AG08395 (cell line): ENCODE measurements at regions not wholly inside any gene's neighbourhood (a gene's known extent, or its start where the extent isn't known, plus 50 kb on each side); places are given as distances from the start of the nearest gene placed in this dataset.

ENCODE experiments used
- DNase-seq: peaks from one replicate; pipeline ENCODE4 v3.0.0; 2012; ENCODE audit warnings: mixed read lengths, low spot score

DNA sequence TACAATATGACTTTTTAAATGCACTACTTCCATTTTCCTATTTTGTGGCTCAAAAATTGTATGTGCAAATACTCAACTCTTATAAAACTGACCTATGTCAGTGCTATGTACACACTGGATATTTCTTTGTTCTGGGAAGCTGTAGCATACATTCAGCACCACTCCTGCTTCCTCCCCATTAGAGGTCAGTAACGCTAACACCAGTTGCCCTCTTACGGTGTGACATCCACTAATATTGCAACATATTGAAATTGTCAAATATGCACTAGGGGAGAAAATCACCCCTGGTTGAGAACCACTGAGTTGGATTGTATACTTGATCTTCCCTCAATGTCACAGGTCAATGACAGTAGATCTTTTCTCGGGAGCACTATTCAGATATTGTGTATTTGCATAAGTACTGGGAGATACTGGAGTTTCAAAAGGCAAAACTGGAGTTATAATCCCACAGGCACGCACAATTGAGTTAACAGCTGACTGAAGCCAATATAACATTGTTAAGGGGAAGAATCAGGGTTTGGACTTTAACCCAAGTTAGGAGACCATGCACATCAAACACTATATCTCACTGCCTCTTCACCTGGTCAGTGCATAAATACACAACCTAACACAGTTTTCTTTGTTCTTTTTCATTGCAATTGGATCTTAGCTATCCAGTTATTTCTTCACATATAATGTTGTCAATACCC is 1276.5 kb upstream of the MIR17HG start:
- no peak for DNase-seq

DNA sequence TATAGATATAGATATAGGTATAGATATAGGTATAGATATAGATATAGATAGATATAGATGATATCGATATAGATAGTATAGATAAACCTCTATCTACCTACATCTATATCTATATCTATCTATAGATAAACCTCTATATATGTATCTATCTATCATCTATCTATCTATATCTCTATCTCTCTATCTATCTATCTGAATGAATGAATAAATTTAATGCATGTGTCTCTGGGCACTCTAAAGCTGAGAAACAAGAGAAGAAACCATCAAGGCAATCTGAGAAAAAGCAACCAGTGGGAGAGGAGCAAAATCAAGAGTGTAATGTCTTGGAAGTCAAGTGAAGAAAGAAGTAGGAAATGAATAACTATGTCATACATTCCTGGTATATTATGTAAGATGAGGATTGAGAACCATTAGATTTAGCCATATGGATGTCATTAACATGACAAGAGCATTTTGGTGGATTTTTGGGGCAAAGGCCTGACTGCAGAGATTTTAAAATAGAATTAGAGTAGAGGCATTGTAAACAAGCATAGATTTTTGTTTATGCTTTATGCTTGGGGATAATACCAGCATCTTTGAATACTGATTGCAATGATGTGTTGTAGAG is 1262.7 kb upstream of the MIR17HG start:
- DNase-seq: peak; percentile 33

DNA sequence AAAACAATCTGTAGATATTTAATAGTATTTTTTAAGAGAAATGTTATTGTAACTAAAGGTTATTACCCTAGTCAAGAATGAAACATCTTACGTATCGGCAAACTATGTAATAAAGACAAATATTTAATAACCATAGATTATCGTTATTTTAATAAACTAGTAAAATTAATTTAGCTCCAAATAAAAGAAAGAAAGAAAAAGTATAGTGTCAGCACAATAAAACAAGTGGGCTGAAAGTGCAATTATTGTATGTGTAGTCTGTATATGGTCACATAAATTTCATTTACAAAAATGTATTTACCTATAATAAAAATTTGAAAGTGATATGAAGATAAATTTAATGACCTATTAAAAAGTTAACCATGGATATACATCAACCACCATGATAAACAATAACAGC is 1258.4 kb upstream of the MIR17HG start:
- DNase-seq: no peak

DNA sequence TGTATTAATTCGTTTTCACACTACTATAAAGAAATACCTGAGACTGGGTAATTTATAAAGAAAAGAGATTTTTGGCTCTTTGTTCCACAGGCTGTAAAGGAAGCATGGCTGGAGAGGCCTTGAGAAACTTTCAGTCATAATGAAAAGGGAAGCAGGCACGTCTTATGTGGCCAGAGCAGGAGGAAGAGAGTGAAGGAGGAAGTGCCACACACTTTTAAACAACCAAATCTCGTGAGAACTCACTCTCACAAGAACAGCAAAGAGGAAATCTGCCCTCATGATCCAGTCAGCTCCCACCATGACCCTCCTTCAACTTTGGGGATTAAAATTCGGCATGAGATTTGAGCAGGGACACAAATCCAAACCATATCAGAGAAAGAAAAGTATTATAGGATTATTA is 1255.9 kb upstream of the MIR17HG start:
- no peak for DNase-seq

DNA sequence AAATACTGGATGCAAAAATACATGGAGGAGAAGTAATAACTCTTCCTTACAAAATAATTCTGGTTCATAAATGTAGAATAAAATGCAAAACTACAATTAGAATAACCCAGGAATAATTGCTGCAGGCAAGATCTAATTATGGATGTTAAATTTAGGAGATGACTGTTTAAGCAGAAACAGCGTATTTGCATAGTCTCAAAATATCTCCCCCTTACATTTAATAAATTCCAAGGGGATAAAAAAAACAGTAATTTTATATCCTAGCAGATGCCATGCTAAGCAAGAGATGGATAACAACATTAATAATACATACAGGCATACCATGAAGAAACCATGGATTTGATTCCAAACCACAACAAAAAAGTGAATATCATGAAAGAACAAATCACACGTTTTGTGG is 1253.1 kb upstream of the MIR17HG start:
- DNase-seq: no peak

DNA sequence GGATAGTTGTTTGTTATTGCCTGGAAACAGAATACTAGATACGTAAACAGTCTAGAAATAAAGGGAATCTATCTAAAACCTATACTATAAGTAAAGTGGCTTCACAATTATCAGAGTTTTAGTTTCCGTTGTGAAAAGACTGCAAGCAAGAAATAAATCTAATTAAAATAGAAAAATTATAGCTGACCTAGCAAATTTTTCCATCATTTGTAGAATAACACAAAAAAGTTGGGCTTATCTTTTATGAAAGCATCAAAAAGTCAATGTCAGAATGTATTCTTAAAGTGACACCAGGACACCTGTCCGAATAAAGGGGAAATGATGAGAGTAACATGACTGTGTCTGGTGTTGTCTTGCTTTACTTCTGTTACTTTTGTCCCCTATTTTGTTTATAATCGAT is 1248.9 kb upstream of the MIR17HG start:
- no peak for DNase-seq

DNA sequence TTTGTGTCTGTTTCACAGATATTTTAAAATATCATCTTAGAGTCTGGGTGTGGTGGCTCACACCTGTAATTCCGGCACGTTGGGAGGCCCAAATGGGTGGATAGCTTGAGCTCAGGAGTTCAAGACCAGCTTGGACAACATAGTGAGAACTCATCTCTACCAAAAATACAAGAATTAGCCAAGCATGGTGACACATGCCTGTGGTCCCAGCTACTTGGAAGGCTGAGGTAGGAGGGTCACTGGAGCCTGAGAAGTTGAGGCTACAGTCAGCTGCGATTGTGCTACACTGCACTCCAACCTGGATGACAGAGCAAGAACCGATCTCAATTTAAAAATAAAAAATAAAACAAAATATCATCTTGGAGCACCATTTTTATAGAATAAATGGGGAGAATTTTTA is 1247.6 kb upstream of the MIR17HG start:
- DNase-seq: no peak

DNA sequence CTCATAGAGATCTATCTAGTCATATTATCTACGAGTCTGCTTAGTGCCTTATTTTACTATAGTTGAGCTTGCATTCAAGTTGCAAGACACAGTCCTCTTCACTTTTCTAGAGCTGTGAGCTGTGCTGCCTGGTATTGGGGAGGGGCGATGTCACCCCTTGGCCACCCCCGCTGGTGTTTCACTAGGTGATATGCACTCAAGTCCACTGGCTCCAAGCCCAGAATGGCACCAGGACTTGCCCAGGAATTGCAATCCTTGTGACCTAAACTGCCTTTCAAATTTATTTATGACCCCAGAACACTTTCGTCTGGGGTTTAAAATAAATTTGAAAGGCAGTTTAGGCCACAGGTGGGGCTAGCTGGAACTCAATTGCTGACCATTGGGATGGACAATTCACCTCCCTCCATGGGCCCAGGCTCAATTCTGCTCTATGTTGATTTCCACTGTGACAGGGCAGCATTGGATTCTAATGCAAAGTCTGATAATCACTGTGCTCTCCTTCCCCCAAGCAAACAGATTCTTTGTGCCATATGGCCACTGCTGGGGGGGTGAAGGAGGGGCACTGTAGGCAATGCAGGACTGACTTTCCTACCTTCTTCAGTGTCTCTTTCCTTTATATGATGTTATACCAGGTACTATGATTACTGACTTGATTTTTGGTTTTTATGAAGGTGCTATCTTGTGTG is 1244.2 kb upstream of the MIR17HG start:
- DNase-seq: no peak

DNA sequence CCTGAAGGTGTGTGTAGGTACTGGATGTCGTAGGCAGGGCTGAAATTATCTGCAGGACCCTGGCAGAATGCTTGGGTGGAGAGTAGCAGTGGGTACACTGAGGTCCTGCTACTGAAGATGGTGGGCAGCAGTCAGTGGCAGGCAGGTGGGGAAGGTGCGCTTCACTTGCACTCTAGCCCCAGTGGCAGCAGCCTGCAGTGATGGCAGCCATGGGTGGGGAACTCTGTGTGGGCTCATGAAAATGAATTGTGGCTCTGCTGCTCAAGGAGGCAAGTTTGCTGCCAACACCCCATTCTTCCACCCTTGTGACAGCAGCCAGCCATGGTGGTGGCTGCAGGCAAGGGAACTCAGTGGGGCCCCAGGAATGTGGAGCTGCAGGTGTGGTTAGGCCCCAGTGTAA is 1242.7 kb upstream of the MIR17HG start:
- no peak for DNase-seq

DNA sequence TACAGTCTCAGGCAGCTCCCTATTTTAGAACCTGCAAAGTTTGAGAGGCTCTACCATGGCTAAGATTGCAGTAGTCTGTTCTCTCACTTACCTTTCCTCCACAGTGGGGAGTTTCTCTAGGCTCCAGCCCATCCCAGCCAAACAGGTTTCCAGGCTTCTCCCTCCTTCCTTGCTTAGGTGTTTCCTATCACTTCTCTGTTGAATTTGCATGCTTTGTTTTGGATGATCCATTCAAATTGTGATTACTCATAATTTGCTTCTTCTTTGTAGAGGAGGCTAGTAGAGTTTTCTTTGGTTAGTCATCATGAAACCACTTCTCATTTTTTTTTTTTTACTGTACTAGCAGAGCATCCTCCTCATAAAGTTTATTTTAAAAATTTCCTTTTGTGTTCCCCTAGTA is 1242.2 kb upstream of the MIR17HG start:
- peak; percentile 70 for DNase-seq

DNA sequence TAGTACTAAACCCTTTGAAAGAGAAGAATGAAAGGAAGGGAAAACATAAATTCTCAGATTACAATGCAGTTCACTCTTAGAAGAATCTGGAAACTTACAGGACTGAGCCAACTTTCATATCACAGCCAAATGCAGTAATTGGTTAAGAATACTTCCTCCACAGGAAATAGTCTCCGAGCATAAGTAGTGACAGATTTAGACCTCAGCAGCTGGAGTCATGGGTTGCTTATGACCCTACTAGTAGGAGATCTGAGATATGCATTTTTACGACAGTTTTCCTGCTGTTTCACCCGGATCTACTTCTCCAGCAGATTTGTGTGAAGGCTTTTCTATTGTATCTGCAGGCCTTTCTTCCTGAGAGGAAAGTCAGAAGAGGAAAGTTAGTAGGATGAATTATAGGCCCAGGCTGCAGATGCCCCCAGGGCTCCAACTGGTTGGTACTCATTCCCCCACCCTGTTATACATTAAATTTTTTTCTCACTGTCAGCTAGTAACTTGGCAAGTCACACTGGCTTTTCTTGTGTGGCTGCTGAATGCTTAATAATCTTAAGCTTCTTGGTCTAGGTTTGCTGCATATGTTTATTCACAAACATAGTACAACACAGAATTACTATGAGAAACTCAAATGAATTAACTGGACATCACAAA is 1241.5 kb upstream of the MIR17HG start:
- DNase-seq: peak; percentile 62

DNA sequence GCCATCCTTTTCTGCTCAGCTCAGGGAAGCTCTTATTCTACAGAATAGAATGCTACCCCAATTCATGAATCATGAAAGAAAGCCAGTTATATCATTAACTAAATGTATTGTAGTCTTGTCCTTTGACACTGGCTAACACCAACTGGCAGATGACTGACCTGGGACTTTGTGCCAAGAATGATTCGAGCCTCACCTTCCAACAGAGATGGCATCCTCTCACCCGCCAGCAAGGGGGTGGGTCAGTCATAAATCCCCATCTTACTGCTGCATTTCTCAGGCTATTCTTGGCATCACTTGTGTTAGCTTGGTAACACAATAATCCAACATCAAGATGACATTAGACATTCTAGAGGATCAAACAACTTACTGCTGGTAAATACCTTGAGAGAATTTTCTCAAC is 1239.8 kb upstream of the MIR17HG start:
- DNase-seq: no peak

DNA sequence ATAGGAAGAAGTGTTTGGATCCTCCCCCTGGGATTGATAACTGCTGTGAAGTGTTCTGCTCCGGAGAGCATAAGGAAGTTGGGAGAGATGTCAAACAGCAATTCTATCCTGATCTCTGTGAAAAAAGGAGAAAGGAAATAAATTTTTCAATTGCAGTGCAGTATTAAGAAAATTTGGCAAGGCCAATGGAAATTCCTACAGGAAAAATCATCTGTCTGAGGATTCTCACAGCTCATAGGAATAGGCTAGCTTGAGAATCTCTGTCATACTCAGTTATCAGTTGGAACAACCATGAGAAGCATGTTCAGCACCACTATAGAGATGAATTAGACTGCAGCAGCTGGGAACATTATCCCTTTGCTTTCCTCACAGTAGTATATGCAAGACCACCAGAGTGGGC is 1238.9 kb upstream of the MIR17HG start:
- DNase-seq: no peak

DNA sequence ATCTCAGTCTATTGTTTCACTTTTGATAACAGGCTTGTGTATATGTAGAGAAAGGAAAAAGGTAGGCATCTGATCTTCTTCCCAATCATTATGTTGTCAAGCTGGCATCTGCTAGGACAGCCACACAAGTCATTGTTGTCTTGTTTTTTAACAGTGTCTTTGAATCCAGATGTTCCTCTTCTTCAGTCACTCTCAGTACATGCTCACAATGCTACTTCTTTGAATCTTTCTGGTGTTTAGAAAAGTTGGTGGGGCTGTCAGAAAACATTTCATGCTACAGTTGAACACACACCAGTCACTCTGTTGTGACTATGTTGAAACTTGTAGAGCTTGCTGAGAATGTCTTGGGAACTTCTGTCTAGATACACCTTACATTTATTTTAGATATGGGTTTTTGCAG is 1231.4 kb upstream of the MIR17HG start:
- no peak for DNase-seq

DNA sequence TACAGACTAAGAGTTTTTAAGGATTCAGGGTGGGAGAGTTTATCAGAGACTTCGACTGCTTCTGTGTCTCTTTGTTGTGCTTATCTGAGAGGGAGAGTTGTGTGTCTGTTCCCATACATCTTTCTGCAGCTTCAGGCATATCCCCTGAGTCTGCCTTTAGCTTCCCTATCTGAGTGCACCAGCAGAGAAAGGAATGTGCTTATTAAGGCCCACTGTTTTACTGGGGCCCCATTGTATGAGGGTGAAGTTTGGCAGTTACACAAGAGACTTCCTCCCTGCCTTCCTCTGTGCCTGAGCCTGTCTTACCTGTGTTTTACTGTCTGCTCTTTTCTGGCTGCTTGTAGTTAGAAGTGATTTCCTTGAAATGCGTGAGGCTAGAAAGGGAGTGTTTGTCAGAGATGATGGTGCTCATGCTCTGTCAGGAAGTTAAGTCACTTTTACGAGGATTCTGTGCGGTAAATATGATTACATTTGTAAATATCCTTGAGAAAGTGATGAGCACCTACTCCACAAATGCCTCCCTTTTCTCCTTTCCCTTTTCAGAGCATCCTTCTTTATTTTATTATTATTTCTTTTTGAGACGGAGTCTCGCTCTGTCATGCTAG is 1228.9 kb upstream of the MIR17HG start:
- no peak for DNase-seq

DNA sequence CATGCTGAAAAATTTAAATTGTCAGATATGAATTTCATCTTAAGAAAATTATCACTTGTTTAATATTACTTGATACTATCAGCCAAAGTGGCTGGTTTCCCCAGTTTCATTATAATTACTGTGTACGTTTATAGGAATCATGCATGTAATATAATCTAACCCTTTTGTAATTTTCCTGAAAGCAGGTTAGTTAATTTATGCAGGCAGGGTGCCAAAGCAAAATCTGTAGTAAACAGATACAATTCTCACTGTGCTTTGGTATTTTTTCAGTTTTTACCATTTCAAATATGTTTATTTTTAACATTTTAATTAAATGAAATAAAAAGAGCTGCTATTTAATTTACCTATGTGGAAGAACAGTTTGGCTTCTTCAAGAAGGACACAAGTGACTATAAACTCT is 1227.5 kb upstream of the MIR17HG start:
- DNase-seq: no peak

DNA sequence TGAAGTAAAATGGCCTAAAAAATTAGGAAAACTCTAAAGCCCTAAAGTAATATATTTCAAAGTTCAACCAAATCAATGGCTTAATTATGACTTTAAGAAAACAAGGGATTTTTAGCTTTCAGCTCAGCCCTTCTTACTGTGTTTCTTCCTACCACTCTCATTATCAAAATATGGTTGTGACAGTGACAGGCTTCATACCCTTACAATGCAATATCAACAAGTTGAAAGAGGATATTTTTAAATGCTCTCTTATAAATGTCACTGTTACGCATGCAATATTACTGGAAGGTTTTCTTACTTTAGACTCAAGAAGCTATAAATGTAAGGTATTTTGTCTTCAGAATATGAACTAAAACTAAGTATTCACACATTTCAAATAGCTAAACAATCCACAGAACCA is 1225.7 kb upstream of the MIR17HG start:
- no peak for DNase-seq

DNA sequence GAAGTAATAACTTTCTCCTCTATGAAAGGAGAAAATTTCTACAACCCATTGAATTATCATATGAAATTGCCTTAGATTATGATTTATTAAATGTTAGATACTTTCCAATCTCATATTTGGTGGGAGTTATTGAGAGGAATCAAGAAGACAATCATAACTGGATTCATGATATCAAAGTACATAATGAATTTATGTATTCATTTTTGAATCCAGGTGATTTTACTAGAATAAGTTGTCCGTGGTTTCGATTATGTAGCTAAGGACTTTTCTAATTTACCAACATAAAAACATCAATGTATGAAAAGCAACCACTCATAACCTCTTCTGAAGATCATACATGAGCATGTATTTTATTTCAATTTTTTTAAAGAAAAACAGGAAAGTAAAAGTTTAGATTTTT is 1225.0 kb upstream of the MIR17HG start:
- no peak for DNase-seq

DNA sequence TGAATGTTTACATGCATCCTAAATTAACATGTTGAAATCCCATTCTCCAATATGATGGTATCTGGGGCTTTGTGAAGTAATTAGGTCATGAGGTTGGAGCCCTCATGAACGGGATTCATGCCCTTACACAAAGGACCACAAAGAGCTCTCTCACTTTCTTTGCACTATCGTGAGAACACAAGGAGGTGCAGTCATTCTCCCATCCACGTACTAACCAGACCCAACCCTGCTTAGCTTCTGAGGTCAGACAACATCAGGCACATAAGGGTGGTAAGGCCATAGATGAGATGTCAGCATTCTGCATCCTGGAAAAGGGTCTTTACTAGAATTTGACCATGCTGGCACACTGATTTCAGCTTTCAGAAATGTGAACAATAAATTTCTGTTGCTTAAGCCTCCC is 1211.9 kb upstream of the MIR17HG start:
- no peak for DNase-seq

DNA sequence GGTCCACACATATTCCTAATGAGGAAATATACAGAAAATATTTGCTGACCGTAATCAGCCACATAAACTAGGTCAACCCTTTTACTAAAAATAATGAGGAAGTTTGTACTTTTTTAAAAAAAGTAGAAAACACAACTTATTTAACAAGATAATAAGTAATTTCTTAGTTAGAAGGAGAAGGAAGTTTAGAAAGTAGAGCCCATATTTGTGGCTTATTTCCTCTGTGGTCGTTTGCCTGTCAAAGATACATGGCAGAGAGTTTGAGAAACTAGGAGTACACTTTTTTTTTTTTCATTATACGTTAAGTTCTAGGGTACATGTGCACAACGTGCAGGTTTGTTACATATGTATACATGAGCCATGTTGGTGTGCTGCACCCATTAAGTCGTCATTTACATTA is 1205.2 kb upstream of the MIR17HG start:
- no peak for DNase-seq

DNA sequence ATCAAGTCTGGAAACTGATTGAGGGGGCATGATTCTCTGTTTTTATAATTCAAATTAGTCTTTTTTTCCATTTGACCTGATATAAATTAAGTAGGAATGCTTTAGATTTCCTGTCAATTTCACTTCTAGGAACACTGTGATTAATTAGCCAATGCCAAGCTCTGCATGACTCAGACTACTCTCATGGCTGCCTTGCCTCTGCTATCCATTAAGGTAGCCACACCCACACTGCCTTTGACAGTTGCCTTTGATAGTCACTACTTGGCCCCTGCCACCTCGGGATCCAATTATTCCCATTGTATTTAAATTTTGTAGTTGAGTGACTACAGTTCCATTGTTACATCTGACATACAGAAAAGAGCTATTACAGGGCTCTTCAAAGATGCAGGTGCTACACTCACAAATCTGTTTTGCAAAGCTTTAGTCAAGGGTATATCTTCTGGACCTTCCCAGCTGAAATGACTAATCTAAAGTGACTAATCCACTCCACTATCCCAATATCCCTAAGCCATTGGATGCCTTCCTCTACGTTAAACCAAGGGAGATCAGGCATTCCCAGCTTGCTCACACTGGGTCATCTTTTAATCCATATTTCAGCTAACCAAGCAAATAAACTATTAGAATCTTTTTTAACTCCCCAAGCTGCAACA is 1193.1 kb upstream of the MIR17HG start:
- DNase-seq: no peak

DNA sequence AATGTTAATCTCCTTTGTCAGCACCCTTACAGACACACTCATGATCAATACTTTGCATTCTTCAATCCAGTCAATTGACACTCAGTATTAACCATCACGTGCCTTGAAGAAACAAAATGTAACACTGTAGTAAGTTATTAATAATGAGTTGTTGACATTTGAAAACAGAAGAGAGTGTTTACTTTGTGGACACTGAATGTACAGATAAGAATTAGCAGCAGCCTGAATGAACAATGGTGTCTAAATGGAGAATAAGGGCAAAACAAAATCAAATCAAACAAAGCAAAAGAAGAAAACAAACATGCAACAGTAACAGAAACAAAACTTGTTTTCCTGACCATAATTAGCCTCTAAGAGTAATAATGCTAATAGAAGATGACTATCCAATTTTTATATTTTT is 1191.1 kb upstream of the MIR17HG start:
- DNase-seq: no peak
